ENCODE measurements at regions not wholly inside any gene's neighbourhood (a gene's known extent, or its start where the extent isn't known, plus 50 kb on each side); places are given as distances from the start of the nearest gene placed in this dataset.

- SMC1A ChIA-PET (ENCODE audit: uncharacterized antibody, unreplicated experiment): no interaction called here
- ATAC-seq (no peak), FAIRE-seq (no peak), DNase-seq (ENCODE audit: low read depth, low spot score) (no peak)
- Histone ChIP-seq H3K79me2 (ENCODE audit: control insufficient read depth, insufficient read depth, low read length) (no peaks in the 10 kb centered on the region), H3K4me3 (no peak overlapping the region), H3K4me2 (ENCODE audit: control insufficient read depth, insufficient read depth) (no peak overlapping the region), H3K4me1 (ENCODE audit: control insufficient read depth, insufficient read depth, low read length) (no peaks in the 10 kb centered on the region), H3K27me3 (replicated peaks in 1 of 2; ENCODE audit: control insufficient read depth in 2 of 2, insufficient read depth in 2 of 2, low read length in 1 of 2) (no peaks in the 10 kb centered on the region; a peak in 2 of 4 replicates), H2AFZ (ENCODE audit: control insufficient read depth, low read depth, low read length) (no peak overlapping the region), H3K27ac (ENCODE audit: control insufficient read depth, insufficient read depth) (no peak overlapping the region), H3K9ac (ENCODE audit: control insufficient read depth, insufficient read depth, low read length) (no peak overlapping the region), H4K20me1 (ENCODE audit: control insufficient read depth, insufficient read depth) (no peaks in the 10 kb centered on the region), H3K9me3 (replicated peaks; ENCODE audit: control insufficient read depth, insufficient read depth, low read length) (no peaks in the 10 kb centered on the region), H3K36me3 (ENCODE audit: control insufficient read depth in 2 of 2, insufficient read depth in 2 of 2, low read length in 1 of 2) (no peaks in the 10 kb centered on the region)
- TF ChIP-seq SRF (IDR thresholded peaks at IDR 0.05; ENCODE audit: low read depth in 2 of 2, low read length in 2 of 2) (no peak), BRCA1 (IDR thresholded peaks at IDR 0.05; ENCODE audit: low read depth, low read length) (no peak), KDM1A (IDR thresholded peaks at IDR 0.05; ENCODE audit: borderline replicate concordance) (no peak), CBX3 (IDR thresholded peaks at IDR 0.05; ENCODE audit: borderline replicate concordance, low read depth) (no peak)
- TF ChIP-seq, protein P1, sequence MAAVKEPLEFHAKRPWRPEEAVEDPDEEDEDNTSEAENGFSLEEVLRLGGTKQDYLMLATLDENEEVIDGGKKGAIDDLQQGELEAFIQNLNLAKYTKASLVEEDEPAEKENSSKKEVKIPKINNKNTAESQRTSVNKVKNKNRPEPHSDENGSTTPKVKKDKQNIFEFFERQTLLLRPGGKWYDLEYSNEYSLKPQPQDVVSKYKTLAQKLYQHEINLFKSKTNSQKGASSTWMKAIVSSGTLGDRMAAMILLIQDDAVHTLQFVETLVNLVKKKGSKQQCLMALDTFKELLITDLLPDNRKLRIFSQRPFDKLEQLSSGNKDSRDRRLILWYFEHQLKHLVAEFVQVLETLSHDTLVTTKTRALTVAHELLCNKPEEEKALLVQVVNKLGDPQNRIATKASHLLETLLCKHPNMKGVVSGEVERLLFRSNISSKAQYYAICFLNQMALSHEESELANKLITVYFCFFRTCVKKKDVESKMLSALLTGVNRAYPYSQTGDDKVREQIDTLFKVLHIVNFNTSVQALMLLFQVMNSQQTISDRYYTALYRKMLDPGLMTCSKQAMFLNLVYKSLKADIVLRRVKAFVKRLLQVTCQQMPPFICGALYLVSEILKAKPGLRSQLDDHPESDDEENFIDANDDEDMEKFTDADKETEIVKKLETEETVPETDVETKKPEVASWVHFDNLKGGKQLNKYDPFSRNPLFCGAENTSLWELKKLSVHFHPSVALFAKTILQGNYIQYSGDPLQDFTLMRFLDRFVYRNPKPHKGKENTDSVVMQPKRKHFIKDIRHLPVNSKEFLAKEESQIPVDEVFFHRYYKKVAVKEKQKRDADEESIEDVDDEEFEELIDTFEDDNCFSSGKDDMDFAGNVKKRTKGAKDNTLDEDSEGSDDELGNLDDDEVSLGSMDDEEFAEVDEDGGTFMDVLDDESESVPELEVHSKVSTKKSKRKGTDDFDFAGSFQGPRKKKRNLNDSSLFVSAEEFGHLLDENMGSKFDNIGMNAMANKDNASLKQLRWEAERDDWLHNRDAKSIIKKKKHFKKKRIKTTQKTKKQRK (IDR thresholded peaks at IDR 0.05; ENCODE audit: low read depth, low read length): no peak
- no TSS peak for BruUV-seq (replicated peaks)
- POLR2A ChIA-PET: no interaction called here
- intact Hi-C loops (cut with micrococcal nuclease; ENCODE audit: unreplicated experiment) (no loop called here), in situ Hi-C loops (cut with MboI) (no loop called here)
- RAD21 ChIA-PET (ENCODE audit: unreplicated experiment): no interaction called here
- CTCF ChIA-PET: no interaction called here
Observed at GRCh38 chr2:59806486-59806885, 747.0 kb downstream of the BCL11A start.

DNA sequence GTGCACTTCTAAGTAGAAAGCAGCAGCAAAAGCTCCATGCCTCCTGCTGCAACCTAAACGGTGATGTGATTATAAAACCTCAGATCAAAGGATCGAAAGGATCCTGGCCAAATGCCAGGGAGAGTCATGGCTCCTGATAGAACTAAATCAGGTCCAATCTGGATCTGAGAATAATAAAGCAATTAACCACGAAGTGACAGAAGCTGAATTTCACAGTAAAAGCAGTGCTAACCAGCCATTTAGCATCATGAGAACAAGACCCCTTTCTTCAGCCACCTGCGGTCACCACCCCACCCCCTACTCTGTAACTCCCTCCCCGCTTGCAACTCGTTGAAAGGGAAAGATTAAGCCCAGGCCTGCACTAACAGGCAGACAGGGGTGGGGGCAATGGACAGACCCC lies 748.7 kb downstream of the BCL11A start:
- WGBS (ENCODE audit: insufficient coverage, insufficient replicate concordance, low lambda C conversion rate, missing lambda C conversion rate): 19% methylated on average over 6 of the region's 6 CpGs
- H3K36me3 ChIP-seq (ENCODE audit: control insufficient read depth in 2 of 2, insufficient read depth in 2 of 2, low read length in 1 of 2): no peaks in the 10 kb centered on the region
- H3K4me3 ChIP-seq: no peak overlapping the region
- no peak overlapping the region for H3K4me2 ChIP-seq (ENCODE audit: control insufficient read depth, insufficient read depth)
- POLR2A ChIA-PET: no interaction called here
- H3K79me2 ChIP-seq (ENCODE audit: control insufficient read depth, insufficient read depth, low read length): no peaks in the 10 kb centered on the region
- no peak overlapping the region for H3K9ac ChIP-seq (ENCODE audit: control insufficient read depth, insufficient read depth, low read length)
- CTCF ChIA-PET: no interaction called here
- no peak for FAIRE-seq
- H3K27ac ChIP-seq (ENCODE audit: control insufficient read depth, insufficient read depth): no peak overlapping the region
- H3K27me3 ChIP-seq (replicated peaks in 1 of 2; ENCODE audit: control insufficient read depth in 2 of 2, insufficient read depth in 2 of 2, low read length in 1 of 2): no peaks in the 10 kb centered on the region; a peak in 1 of 4 replicates
- H3K9me3 ChIP-seq (replicated peaks; ENCODE audit: control insufficient read depth, insufficient read depth, low read length): no peaks in the 10 kb centered on the region
- no peak for DNase-seq (ENCODE audit: low read depth, low spot score)
- no peak for ATAC-seq
- RAD21 ChIA-PET (ENCODE audit: unreplicated experiment): no interaction called here
- in situ Hi-C loops (cut with MboI) (no loop called here), intact Hi-C loops (cut with micrococcal nuclease; ENCODE audit: unreplicated experiment) (no loop called here)
- SMC1A ChIA-PET (ENCODE audit: uncharacterized antibody, unreplicated experiment): no interaction called here
- H3K4me1 ChIP-seq (ENCODE audit: control insufficient read depth, insufficient read depth, low read length): no peaks in the 10 kb centered on the region
- no peaks in the 10 kb centered on the region for H4K20me1 ChIP-seq (ENCODE audit: control insufficient read depth, insufficient read depth)
- no peak overlapping the region for H2AFZ ChIP-seq (ENCODE audit: control insufficient read depth, low read depth, low read length)
- no TSS peak for BruUV-seq (replicated peaks)
- TF ChIP-seq USF1 (IDR thresholded peaks at IDR 0.05; ENCODE audit: borderline replicate concordance, extremely low read length, insufficient read depth, low read depth, low read length): no peak
- TF ChIP-seq, protein P2, sequence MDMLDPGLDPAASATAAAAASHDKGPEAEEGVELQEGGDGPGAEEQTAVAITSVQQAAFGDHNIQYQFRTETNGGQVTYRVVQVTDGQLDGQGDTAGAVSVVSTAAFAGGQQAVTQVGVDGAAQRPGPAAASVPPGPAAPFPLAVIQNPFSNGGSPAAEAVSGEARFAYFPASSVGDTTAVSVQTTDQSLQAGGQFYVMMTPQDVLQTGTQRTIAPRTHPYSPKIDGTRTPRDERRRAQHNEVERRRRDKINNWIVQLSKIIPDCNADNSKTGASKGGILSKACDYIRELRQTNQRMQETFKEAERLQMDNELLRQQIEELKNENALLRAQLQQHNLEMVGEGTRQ (IDR thresholded peaks at IDR 0.05; ENCODE audit: borderline replicate concordance, low read depth, low read length): no peak
- TF ChIP-seq NBN (IDR thresholded peaks at IDR 0.05): no peak
- no peak for TF ChIP-seq IKZF2 (IDR thresholded peaks at IDR 0.05)
- no peak for TF ChIP-seq NR2F1 (conservative IDR thresholded peaks at IDR 0.05)
- TF ChIP-seq, protein P3, sequence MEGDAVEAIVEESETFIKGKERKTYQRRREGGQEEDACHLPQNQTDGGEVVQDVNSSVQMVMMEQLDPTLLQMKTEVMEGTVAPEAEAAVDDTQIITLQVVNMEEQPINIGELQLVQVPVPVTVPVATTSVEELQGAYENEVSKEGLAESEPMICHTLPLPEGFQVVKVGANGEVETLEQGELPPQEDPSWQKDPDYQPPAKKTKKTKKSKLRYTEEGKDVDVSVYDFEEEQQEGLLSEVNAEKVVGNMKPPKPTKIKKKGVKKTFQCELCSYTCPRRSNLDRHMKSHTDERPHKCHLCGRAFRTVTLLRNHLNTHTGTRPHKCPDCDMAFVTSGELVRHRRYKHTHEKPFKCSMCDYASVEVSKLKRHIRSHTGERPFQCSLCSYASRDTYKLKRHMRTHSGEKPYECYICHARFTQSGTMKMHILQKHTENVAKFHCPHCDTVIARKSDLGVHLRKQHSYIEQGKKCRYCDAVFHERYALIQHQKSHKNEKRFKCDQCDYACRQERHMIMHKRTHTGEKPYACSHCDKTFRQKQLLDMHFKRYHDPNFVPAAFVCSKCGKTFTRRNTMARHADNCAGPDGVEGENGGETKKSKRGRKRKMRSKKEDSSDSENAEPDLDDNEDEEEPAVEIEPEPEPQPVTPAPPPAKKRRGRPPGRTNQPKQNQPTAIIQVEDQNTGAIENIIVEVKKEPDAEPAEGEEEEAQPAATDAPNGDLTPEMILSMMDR (IDR thresholded peaks at IDR 0.05 in 2 of 3, conservative IDR thresholded peaks at IDR 0.05 in 1 of 3; ENCODE audit: control insufficient read depth in 2 of 3, extremely low read depth in 1 of 3, insufficient read depth in 1 of 3, low read depth in 3 of 3, low read length in 3 of 3): no peak
- TF ChIP-seq ZNF274 (IDR thresholded peaks at IDR 0.05; ENCODE audit: insufficient read depth, insufficient read length): no peak

Measured in GM12878 (cell line).